COLO668 (cell line): ENCODE measurements at regions not wholly inside any gene's neighbourhood (a gene's known extent, or its start where the extent isn't known, plus 50 kb on each side); places are given as distances from the start of the nearest gene placed in this dataset.

Experiments used
- DNase-seq: peaks from one replicate; lab custom pipeline; 2025; ENCODE audit not compliant: unreplicated experiment; lab: John Stamatoyannopoulos, UW

DNA sequence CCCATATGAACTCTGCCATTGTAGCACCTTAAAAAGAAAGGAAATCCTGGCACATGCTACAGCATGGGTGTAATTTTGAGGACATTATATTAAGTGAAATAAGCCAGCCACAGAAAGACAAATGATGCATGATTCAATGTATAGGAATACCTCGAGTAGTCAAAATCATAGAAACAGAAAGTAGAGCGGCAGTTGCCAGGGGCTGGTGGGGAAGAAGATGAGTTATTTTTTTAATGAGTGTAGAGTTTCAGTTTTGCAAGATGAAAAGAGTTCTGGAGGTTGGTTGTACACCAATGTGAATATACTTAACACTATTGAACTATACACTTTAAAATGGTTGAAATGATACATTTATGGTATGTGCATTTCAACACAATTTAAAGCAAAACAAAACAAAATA, 133.0 kb downstream of the ZDHHC21 start:
- DNase-seq, result no peak

DNA sequence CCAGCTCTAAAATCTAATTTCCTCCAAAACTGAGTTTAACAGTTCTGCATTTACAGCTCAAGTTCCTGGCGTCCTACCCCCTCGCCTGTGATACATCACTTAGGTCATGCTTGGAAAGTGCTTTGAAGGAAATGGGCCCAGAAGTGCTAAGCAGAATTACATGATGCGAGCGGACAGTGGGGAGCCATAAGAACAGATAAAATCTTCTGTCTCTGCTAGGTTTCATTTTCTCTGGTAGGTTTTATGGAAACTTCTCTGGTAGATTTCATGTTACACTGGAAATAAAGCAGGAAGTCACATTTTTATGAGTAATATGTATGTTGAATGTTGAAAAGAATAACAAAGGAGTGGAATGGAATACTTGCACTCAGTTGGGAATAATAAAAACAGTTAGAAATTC, 138.3 kb downstream of the ZDHHC21 start:
- DNase-seq, result no peak

DNA sequence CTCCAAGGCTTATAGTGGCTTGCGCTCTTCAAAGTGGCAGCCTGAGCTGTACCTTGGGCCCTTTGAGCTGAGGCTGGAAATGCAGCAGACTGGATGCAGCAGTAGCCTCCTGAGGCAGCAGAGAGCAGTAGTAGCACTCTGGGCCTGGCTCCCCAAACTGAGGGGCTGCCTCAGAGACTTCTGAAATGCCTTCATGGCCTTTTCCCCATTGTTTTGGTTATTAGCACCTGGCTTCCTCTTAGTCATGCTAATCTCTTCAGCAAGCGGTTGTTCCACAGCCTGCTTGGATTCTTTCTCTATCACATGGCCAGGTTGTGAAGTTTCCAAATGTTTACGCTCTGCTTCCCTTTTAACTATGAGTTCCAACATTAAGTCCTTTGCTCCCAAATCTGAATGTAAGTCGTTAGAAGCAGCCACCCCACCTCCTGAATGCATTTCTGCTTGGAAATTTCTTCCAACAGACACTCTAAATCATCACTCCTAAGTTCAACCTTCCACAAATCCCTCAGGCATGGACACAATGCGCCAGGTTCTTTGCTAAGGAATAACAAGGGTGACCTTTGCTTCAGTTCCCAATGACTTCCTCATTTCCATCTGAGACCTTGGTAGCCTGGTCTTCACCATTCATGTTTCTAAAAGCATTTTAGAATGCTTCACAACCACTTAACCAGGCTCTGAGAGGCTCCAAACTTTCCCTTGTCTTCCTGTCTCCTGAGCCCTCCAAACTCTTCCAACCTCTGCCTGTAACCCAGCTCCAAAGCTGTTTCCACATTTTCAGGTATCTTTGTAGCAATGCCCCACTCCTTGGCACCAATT, 145.8 kb downstream of the ZDHHC21 start:
- no peak for DNase-seq

DNA sequence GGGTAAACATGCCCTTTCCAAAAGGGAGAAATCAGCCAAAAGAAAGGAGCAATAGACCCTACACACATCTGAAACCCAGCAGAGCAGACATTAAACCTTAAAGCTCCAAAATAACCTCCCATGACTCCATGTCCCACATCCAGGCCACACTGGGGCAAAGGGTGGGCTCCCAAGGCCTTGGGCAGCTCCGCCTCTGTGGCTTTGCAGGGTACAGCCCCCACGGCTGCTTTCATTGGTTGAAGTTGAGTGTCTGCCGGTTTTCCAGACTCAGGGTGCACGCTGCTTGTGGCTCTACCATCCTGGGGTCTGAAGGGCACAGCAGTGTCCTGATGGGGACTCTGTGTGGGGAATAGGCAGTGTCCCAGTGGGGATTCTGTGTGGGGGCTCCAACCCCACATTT, 146.5 kb downstream of the ZDHHC21 start:
- DNase-seq, result no peak

DNA sequence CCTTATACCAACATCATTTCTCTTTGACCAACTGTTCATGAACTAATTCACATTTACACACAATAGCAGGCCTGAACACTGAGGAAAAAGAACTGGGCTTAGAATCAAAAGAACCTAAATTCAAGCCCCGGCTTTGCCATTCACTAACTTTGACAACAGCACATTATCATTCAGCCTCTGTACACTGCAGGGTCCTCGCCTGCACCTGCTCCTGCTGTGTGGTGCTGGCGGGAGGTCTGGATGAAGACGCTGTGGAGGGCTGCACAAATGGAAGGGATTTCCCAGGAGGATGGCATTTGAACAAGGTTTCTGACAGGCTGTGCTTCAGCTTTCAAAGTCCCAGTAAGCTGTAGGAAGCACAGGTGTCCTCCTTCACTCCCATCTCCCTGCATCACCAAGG, 151.2 kb downstream of the ZDHHC21 start:
- no peak for DNase-seq

DNA sequence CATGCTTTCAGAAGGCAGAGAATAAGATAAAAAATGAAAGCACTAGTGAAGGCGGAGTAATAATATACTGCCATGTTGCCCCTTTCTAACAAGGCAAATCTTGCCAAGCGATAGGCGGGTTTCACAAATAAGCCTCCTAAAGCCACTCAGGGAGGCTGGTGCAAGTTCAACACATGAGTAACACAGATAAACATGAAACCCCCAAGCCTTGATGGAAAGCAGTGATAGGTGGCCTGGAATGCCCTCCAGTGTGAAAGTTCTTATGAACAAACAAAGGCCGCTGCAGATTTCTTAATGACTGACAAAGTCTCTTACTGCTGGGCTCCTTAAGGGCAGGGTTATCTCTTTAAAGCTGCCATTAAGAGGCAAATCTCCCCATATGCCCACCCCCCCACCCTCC, 154.7 kb downstream of the ZDHHC21 start:
- no peak for DNase-seq

DNA sequence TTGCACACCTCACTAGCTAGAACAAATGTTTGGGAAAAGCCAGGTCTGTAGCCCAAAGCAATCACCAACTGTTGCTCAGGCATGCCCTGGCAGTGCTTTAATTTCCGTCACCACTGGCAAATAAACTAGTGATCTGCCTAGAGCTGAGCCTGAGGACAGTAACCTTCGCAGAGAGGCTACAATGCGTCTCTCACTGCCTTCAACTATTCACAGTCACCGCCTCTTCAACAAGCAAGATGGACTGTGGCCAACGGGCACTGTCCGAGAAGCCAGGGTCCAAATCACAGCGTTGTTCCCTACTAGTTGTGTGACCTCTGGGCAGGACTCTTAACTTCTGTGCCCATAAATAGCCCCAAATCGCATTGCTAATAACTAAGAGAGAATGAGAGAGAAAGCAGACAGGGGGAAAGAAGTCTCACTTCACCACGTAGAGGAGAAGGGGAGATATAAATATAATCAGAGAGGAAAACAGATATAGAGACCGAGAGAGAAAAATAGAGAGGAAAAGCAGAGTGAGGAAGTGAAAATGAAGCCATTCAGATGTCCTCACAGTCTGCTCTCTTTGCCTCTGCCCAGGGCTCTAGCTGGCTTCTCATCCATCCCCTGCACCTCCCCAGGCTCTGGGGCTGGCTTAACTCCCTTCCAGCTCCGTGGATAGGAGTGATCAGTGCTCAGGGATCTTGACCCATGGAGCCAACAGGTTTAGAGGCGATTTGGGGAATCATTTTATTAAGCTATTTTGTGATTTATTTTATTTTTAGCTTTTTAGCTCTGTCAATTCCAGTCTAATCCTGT, 157.9 kb downstream of the ZDHHC21 start:
- no peak for DNase-seq

DNA sequence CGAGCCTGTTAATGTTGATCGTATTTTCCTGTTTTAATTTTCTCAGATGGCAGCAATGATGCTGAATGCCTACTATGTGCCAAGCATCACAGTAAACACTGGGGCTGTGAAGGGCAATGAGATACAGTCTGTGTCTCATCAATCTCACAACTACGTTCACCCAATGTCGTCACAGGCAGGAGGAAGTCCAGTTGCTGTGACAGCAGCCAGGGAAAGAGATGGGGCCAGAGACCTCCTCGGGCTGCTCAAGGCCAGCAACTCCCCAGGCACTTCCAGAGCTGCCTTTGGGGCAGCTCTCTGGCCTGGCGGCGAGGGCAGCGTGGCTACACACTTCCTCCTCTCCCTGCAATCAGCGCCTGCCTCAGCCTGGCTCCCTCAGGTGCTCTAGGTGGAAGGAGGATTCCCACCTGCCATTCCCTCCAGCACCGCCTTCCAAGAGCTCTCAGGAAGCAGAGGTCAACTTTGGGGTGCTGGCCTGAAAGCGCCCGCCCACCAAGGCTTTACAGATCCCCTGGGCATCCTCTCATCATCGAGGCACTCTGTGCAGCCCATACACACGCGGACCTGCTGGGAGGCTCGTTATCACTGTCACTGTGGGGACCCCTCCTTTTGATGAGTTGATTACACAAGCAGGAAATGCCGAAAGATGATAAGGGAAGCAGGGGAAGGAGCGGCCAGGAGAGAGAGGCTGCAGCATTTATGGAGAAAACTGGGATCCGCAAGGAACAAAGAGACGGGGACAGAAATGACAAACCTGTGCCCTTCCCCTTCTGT, 159.2 kb downstream of the ZDHHC21 start:
- no peak for DNase-seq

DNA sequence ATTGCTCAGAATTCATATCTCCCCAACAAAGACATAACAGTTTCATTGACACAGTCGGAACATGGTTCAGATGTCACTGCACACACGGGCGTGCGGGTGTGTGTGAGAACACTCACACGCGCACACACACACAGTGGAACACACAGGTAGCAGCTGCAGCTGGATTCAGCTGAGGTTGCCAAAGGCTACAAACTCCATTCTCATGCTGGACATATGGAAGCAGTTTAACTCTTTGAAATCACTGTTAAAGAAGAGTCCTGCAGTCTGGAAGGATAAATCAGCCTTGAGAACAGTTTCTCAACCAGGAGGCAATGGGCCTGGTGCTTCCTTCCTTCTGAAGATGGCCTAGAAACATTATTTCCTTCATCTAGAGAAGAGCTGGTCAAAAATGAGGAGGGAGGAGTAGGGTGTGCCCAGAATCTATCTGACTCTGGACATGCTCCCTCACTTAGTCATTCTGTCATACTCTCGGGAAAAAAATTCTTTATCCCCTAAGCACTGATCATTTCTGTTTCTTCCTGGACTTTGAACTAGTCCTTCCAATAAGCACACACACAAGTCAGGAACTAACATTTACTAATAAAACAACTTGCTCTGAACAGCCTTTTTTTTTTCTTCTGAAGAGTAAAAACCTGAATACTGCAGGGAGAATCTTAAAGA, 160.6 kb downstream of the ZDHHC21 start:
- DNase-seq, result no peak

DNA sequence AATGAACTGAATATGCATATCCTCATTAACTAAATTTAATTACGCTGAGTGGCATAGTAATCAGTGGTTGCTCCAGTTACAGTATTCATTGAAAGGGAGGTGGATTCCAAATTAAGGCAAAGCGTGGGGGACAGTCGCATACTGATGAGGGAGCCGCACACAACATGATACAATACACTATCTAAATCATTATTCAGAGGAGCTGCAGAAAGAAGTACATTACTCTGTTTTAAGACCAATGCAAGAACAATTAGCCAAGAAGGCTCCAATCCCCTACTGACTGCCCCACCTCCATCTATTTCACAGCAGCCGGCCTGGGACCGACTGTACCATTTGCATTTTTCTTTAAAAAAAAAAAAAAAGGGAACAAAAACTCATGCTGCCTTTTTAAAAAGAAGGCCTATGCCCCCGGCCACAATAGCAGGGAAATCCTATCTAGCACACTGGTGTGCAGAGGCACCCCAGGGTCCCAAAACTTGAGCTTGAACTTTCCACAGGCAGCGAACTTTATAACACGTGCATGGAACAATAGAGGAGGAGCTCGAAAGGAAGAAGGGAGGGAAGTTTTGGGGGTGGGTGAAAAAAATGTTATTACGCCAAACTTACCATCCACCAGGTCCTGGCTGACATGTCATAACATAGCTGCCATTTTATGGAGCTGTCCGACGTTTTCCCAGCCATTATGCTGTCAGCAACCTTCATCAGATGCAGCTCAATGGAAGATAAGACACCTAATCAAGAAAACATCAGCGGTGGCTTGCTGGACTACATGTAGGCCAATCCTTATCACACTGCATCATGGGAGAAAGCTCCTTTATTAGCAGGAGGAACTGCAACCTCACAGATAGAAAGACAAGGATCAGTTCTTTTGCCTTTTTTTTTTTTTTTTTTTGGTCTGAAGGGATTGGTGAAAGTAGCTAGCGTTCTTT, 161.6 kb downstream of the ZDHHC21 start:
- no peak for DNase-seq

DNA sequence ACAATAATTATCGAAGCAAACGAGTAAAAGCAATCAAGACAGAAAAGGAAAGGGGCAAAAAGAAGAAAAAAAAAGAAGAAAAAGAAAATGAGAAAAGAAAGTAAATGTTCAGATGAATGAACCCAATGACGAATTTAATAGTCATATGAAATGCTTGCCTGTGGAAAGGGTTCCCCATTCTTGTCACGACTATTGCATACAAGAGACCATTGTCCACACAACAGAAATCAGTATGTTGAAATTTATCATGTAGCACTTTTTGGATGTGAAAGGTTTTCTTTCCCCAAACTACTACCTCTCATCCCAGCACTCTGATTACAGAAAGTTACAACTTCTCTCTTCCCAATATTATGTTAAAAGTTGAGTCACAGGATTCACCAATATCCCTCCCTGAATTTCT, 162.4 kb downstream of the ZDHHC21 start:
- DNase-seq, result no peak

DNA sequence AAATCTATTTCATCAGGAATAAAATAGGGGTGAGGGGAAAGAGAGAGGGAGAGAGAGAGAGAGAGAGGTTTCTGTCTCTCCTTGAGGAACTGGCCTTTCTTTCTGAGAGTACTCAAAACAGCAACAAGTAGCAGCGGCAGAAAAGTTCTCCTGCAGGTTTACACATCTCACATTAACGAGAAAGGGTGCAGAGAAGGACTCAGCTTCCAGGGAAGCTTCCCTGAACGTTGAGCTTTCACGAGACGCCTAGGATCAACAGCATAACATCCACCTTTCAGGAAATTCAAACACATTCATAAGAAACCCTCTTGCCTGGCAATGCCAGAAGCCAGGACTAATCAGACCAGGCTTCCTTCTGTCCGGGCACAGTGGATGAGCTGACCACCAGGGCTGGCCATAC, 162.9 kb downstream of the ZDHHC21 start:
- no peak for DNase-seq

DNA sequence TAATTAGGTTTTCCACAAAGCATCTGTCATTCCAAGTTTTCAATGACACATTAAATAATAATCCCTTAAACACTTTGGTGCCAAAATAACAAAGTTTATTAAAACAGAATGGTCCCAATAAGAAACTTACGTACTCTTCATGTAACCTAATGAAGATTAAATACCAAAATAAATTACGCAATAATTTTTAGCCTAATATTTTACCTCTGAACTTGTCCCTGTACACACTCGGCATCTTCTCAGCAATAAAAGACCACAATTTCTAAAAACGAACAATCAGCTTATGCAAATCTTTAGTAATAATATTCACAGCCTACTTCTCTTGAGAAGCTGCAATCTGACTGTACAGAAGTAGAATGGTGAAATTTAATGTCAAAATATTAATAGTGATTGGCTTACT, 163.6 kb downstream of the ZDHHC21 start:
- no peak for DNase-seq

DNA sequence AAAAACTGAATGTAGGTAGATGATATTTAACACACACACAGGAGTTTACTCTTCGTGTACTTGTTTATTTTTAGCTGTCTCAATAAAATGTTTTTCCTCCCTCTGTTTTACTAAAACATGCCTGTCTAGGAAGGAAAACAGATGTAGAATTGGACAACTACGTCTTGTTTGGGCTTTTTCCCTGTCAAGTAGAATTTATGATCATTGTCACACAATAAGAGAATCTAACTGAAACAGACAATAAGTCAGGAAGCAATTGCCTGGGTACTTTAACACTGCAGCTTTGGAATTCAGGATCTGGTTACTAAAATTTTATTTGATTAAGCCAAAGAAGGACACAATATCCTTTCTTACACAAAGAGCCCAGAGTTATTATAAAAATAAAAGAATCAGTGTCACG, 164.2 kb downstream of the ZDHHC21 start:
- DNase-seq, result no peak

DNA sequence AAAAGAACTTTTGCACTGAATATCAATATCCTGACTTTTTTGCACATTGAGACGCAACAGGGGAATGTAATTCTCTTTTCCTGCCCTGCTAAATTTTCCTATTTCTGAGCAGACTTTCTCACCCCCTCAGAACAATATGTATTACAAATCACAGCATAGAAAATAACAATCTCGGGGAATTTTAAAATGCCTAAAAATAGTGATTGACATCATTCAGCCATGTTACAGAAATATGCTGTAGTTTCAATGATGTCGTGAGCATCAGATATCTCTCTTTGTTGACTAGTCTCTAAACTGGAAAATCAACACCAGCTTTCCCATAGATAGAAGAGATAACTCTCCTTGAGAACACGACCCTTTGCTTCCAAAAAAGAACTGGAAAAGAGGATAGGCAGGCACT, 166.7 kb downstream of the ZDHHC21 start:
- no peak for DNase-seq

DNA sequence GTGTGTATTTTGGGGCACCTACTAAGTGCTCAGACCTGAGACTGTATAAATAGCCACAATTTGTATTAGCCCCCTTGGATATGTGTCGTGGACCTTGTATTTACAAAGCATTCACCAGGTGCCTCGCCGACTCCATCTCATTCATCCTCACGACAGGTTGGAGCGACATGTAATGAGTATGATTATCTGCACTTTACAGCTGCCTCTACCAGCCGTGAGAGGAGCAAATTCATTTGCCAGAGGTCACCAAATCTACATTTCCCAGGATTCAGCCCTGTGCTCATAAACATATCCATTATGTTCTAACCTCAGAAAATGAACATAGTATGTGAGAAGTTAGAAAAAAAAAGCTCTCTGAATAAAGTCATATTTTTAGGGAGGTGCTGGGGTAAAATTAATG, 167.4 kb downstream of the ZDHHC21 start:
- DNase-seq, result no peak

DNA sequence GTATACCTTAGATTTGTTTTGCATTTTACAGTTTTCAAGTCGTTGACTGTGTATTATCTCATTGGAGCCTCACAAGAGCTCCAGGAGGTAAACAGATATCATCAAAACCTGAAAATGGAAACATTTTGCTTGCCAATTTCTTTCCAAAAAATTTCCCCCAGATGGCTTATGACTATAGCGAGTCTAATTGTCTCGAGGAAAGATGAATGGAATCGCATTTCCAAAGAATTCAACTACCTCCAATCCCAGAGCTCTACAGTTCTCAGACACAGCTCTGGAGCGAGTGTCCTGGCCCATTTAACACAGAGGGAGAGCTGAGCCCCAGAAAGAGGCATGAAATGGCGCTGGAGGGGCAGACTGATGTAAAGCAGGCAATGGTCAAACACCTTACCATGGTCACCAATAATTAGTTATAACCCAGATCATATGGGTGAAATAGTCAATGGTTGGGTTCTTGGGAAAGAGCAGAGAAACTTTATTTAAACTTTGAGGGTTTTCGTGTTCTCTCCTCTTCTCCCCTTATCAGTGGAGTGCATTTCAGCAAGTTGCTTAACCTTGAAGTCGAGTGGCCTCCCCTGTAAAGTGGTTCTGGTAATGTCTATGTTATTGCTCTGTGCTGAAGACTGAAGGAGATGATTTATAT, 168.2 kb downstream of the ZDHHC21 start:
- DNase-seq, result no peak

DNA sequence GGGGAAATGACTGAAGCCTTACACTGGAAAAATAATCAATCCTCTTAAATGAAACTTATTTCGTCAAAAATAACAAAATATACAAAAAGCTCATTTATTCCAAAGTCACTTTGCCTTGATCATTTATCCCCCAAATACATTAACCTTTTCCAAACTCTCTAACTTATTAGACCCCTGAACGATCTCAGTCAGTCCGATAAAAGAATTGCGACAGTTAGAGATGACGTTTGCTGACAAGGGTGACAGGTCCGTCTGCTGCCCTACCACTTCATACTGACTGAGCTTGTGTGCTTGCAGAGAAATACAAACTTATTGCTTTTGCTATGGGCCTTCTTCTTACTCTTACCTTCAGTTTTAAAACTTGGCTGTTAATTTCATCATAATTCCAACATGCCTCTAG, 169.7 kb downstream of the ZDHHC21 start:
- no peak for DNase-seq

DNA sequence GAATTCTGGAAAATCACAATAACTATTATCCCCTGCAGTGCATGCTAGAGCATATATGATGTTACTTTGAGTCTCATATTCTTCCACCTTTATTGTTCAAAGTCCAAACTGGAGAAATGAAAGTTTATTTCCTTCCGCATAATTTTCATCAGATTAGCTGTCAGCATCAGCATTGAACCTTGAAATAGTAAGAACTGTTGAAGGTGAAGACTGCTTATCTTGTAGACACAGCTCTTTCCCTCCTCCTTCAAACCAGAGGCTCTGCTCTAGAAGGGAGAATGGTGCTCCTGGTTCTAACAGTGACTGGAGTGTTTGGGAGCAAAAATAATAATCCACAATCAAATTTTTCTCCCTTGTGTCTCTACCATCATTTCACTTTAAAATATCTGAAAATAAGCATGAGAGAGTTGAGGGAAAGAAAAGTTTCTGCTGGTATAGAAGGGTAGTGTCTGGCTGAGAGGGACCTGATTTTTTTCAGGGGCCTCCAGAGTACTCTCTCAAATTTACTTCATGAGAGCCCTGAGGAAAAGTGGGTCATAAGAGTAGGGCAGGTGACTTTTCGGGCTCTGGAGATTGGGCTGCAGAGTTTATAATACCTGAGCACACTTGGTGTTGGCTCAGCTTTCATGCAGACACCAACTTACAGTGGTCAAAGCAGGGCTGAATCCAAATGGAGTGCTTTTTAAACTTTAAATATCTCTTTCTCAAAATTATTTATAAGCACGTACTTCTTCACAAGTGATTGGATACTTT, 170.4 kb downstream of the ZDHHC21 start:
- no peak for DNase-seq
